ENCODE measurements at regions not wholly inside any gene's neighbourhood (a gene's known extent, or its start where the extent isn't known, plus 50 kb on each side); places are given as distances from the start of the nearest gene placed in this dataset.

DNA sequence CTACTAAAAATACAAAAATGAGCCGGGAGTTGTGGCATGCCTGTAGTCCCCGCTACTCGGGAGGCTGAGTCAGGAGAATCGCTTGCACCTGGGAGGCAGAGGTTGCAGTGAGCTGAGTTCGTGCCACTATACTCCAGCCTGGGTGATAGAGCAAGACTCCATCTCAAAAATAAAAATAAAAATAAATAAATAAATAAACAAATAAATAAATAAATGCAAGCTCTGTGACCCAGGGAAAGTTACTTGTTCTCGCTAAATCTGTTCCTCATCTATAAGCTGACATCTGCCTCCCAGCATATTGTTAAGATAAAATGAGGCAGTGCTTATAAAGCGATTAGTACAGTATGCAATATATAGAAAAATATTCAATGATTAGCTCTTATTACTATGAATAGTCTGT, 56.4 kb upstream of the STK38L start:
- no peak for ATAC-seq (replicated peaks)
- Mint-ChIP-seq H3K27me3 (no peaks in the 10 kb centered on the region), H3K36me3 (ENCODE audit: insufficient read depth) (no peaks in the 10 kb centered on the region), H3K9me3 (no peaks in the 10 kb centered on the region), H3K27ac (no peak overlapping the region), H3K4me3 (no peak overlapping the region), H3K4me1 (ENCODE audit: low read depth in 2 of 2) (peaks cover 0 to 6% of the 10 kb centered on the region in 2 donors)
- DNase-seq: no peak

DNA sequence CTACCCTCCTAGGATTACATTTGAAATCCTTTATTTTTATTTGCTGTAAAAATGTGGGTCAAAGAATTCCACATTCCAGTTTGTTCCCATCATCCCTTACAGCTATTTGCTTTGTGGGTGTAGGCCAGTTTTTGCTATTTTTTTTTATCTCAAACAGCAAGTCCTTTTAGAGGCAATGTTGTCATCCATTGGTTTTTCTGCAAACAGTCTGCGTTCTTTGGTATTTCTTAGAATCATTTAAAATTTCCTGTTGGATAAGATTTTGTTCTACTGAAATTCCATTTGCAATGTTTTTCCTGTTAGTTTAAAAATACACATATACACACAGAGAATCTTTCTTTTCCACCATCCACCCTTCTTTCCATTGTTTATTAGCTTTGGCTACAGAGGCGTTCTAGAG, 53.3 kb upstream of the STK38L start:
- H3K4me1 Mint-ChIP-seq (ENCODE audit: low read depth in 2 of 2): no peaks in the 10 kb centered on the region
- H3K27me3 Mint-ChIP-seq: no peaks in the 10 kb centered on the region
- H3K27ac Mint-ChIP-seq: no peak overlapping the region
- DNase-seq (no peak), ATAC-seq (replicated peaks) (no peak)
- no peak overlapping the region for H3K4me3 Mint-ChIP-seq
- no peaks in the 10 kb centered on the region for H3K9me3 Mint-ChIP-seq
- no peaks in the 10 kb centered on the region for H3K36me3 Mint-ChIP-seq (ENCODE audit: insufficient read depth)

DNA sequence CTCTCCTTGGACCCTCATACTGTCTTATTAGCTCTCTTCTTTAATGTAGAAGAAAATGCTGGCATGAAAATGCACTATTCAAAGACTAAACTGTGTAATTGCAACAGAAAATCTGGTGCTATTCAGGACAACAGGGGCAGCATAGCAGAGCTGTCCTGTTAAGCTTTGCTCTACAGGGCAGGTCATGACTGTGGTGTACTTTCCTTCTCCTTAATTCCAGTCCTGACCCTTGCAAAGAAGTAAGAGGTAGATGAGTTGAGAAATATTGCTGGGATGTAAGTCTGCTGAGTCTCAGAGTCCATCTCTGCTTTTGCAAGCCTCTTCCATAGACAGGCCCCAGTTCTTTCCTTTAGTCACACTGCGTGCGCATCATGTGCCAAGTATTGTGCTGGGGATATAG, 52.6 kb upstream of the STK38L start:
- H3K27me3 Mint-ChIP-seq: no peaks in the 10 kb centered on the region
- H3K27ac Mint-ChIP-seq: no peak overlapping the region

DNA sequence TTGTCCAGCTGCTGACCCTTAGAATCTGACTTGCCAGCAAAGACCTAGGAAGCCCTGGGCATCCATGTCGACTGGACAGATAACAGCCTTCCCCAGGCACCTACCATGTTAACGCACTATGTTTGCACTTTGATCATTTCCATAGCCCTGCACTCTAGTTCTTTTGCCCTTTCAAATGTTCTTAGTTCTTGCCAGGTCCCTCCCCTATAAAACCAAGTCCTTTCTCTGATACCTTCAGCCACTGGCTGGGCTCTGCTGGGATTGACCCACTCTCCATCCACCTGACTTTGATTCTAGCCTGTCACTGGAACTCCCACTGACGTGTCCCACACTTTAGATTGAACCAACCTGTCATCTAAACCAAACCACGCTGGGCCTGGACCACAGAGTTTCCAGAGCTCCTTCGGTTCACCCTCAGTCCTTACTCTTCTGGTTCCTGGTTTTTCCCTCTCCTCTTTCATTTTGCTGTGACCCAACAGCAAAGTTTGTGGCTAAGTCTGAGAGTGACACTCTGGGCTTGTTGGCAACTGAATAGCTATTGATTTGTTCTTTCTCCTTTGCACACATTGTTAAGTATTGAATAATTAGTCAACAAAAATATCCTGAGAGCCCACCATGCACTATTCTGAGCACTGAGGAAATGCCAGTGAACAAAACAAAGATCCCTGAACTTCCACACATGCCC, 51.8 kb upstream of the STK38L start:
- ATAC-seq (replicated peaks) (no peak), DNase-seq (no peak)
- H3K27me3 Mint-ChIP-seq: no peaks in the 10 kb centered on the region
- no peaks in the 10 kb centered on the region for H3K36me3 Mint-ChIP-seq (ENCODE audit: insufficient read depth)
- no peak overlapping the region for H3K27ac Mint-ChIP-seq
- H3K9me3 Mint-ChIP-seq: no peaks in the 10 kb centered on the region
- no peak overlapping the region for H3K4me3 Mint-ChIP-seq
- no peaks in the 10 kb centered on the region for H3K4me1 Mint-ChIP-seq (ENCODE audit: low read depth in 2 of 2)

More for the DNA sequence above, 52.6 kb upstream of the STK38L start:
- DNase-seq: no peak
- Mint-ChIP-seq H3K36me3 (ENCODE audit: insufficient read depth) (no peaks in the 10 kb centered on the region), H3K4me1 (ENCODE audit: low read depth in 2 of 2) (no peaks in the 10 kb centered on the region), H3K9me3 (no peaks in the 10 kb centered on the region), H3K4me3 (no peak overlapping the region)
- ATAC-seq (replicated peaks): no peak

DNA sequence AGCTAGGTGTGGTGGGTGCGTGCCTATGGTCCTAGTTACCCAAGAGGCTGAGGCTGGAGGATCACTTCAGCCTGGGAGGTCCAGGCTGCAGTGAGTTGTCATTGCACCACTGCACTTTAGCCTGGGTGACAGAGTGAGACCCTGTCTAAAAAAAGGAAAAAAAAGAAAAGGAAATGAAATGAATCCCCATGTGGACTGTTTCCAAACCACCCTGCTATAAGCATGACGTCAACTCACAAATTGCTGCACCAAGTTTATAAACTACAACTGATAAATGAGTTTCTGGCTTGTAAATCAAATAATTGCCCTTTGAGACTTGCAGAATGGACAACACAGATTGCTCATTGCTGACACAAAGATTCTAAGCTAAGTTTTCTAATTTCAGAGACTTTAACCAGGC, 51.0 kb upstream of the STK38L start:
- Mint-ChIP-seq H3K4me1 (ENCODE audit: low read depth in 2 of 2) (no peaks in the 10 kb centered on the region), H3K27me3 (no peaks in the 10 kb centered on the region), H3K9me3 (no peaks in the 10 kb centered on the region), H3K4me3 (no peak overlapping the region), H3K27ac (no peak overlapping the region), H3K36me3 (ENCODE audit: insufficient read depth) (no peaks in the 10 kb centered on the region)
- ATAC-seq (replicated peaks) (no peak), DNase-seq (no peak)

DNA sequence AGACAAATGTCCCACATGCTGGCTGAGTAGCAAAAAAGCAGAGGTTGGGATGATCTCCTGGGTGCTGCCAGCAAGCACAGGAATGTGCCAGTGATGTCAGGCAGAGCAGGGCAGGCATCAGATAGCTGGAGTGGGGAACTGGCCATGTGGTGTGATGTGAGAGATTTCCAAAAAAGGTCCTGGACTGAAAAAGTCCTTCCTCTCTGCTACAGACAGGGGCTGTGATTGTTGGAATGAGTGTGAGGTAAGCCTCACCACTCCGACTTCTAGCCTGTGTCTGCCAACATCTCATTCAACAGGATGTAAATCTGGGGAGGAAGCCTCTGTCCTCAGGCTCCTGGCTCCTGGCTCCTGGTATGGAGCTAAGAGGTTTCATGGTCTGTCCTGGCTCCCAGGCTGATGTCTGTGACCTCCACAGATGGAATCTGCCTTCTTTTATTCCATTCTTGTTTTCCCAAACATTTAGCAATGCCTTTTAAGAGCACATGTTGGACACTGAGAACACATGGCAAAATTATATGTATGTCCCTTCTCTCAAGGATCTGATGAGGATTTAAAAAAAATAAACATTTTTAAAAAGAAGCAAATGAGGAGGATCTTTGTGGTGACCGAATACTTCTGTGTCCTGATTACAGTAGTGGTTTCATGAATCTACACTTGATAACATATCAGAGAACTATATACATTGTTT, 50.1 kb upstream of the STK38L start:
- Mint-ChIP-seq H3K36me3 (ENCODE audit: insufficient read depth) (no peaks in the 10 kb centered on the region), H3K4me1 (ENCODE audit: low read depth in 2 of 2) (no peaks in the 10 kb centered on the region), H3K4me3 (no peak overlapping the region), H3K9me3 (no peaks in the 10 kb centered on the region), H3K27ac (no peak overlapping the region), H3K27me3 (no peaks in the 10 kb centered on the region)
- DNase-seq (no peak), ATAC-seq (replicated peaks) (no peak)
